Suppressor macrophage (primary cell): ENCODE measurements at regions not wholly inside any gene's neighbourhood (a gene's known extent, or its start where the extent isn't known, plus 50 kb on each side); places are given as distances from the start of the nearest gene placed in this dataset.
"Not testable (repeated sequence)": the region's sequence is repeated elsewhere in the genome, so short reads cannot be mapped to it uniquely, and the experiment has no call there.

Experiments used
- DNase-seq, 4 experiments: peaks; one replicate each; pipeline ENCODE4 v3.0.0-alpha.2; 2020 to 2022

GRCh38 chr12:114501474-114501807 lies 95.5 kb upstream of the TBX5 start:
- no peak for DNase-seq

- no peak for DNase-seq
Measured at GRCh38 chr12:114500775-114501473, 95.0 kb upstream of the TBX5 start.

- DNase-seq, result no peak
Measured at GRCh38 chr12:114500131-114500530, 94.2 kb upstream of the TBX5 start.

- DNase-seq, result no peak
Measured at GRCh38 chr12:114499338-114499737, 93.4 kb upstream of the TBX5 start.

DNA sequence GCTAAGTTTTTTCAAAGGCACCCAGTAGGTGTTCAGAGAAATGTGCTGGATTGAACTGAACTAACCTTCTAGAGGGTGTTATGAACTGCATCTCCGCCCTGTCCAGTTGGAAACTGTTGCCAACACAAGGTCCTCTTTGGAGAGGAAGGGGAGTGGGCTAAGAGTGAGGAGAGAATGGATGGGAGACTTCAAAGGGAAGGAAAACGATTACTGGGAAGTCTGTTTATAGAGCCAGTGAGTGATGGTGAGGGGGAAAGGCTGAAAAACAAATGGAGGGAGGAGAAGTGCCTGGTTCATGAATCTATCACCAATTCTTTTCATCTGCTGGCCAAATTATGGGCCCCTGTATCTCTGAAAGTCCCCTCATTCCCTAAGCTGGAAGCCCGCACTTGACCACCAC lies 86.0 kb upstream of the TBX5 start:
- no peak for DNase-seq

DNA sequence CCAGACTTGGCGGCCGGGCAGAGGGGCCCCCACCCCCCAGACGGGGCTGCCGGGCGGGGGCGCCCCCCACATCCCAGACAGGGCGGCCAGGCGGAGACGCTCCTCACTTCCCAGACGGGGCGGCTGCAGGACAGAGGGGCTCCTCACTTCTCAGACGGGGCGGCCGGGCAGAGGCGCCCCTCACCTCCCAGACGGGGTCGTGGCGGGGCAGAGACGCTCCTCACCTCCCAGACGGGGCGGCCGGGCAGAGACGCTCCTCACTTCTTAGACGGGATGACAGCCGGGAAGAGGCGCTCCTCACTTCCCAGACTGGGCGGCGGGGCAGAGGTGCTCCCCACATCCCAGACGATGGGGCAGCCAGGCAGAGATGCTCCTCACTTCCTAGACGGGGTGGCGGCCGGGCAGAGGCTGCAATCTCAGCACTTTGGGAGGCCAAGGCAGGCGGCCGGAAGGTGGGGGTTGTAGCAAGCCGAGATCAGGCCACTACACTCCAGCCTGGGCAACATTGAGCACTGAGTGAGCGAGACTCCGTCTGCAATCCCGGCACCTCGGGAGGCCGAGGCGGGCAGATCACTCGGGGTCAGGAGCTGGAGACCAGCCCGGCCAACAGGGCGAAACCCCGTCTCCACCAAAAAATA lies 79.0 kb upstream of the TBX5 start:
- DNase-seq, result not testable (repeated sequence)

DNA sequence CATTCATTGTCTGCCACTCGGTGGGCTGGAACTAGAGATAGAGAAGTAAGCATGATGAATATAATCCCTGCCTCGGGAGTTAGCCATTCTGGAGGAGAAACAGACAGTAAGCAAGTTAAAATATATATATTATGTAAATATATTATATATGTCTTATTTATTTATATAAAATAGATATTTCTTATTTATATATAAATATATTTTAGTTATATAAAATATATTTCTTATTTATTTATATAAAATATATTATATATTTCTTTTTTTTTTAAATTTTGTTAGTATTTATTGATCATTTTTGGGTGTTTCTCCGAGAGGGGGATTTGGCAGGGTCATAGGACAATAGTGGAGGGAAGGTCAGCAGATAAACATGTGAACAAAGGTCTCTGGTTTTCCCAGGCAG lies 78.1 kb upstream of the TBX5 start:
- no peak for DNase-seq

DNA sequence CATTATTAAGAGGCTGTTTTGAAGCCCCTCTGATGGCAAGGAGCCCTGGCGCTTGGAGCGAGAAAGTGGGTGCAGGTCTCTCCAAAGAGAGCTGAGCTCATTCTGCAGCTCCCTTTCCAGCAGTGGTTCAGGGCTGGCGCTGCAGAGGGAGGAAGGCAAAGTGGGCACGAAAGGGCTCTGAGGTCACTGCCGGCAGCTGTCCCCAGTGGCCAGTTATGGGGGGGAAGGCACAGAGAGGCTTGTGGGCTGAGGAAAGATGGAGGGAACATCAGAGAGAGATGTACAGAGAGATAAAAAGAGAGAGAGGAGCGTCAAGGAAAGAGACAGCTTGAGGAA lies 75.2 kb upstream of the TBX5 start:
- DNase-seq, result no peak

DNA sequence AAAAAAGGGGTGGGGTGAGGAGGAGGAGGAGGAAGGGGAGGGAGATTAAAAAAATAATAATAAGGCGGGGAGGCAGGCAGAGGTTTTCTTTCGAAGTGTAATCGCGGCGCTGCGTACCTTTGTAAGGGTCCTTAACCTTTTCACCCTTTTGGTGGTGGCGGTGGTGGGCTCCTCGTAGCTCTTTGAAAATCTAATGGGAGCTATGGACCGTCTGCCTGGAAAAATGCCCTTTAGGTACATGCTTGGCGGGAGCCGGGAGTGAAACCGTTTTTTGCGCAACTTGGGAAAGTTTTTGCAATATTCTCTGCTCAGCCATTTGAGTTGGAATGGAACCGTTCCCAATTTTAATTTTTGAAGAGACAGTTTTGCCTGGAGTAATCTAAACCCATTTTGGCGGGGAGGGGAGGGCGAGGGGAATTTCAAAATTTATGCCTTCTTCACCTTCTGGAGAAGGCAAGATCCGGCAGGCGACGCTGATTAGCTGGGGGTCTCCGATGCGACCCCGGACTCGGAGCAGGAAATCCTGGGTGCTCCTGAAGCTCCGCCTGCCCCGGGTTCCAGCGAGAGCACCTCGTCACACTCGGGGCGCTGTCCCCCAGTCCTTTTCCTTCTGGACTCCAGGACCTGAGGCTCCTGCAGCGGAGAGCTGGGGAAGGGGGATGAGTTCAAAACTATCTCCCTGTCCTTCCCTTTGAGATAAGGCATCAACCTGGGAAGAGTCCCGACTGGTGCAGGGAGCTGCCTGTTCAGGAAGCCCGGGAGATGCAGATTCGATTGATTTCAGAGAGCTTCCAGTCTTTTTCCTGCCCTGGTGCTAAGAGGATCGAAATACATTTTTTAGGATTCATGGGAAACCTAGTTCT lies 74.6 kb upstream of the TBX5 start:
- no peak for DNase-seq

DNA sequence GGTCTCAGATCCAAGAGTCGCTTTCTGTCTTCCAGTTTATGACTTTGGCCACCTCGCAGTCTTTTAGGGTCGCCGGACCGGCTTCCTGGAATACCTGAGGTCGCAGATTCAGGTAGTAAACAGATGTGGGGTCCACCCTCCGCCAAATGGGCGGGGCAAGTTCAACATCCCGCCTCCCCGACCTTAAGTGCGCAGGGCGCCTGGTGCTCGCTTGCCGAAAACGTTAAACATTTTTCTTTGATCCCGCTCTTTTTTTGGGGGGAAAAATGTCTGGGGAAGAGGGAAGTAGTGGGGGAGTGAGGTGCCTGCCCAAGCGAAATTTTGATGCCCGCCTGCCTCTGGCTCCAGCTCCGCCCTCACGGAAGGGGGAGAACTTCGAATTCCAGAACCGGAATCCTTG lies 73.9 kb upstream of the TBX5 start:
- no peak for DNase-seq

- no peak for DNase-seq
Measured at GRCh38 chr12:114478865-114479264, 72.9 kb upstream of the TBX5 start.

GRCh38 chr12:114477989-114478395 lies 72.0 kb upstream of the TBX5 start:
- no peak for DNase-seq

GRCh38 chr12:114476159-114476558 lies 70.2 kb upstream of the TBX5 start:
- DNase-seq, result peak in 2 of 4 experiments; percentile 6 to 10

- DNase-seq, result no peak
Measured at GRCh38 chr12:114473717-114474116, 67.8 kb upstream of the TBX5 start.

DNA sequence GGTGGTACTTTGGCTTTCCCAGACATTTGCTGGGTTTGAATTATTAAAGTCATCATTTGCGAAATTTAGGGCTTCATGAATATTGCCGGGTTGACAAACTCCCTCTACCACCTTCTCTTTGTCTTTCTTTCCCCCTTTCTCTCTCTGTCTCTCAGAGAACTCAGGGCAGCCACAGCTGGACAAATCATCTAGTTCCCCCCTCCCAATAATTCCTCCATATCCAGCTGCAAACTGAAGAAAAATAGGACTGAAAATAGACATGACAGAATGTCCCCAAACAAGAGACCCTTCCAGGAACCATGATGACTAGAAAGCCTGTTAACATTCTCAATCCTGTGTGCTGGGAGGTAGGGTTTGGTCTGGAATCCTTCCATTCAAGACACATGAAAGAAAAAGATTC lies 67.1 kb upstream of the TBX5 start:
- no peak for DNase-seq

- no peak for DNase-seq
Measured at GRCh38 chr12:114457620-114458019, 51.7 kb upstream of the TBX5 start.
